Tongue (tissue), 1 donor: ENCODE measurements at regions not wholly inside any gene's neighbourhood (a gene's known extent, or its start where the extent isn't known, plus 50 kb on each side); places are given as distances from the start of the nearest gene placed in this dataset.
"Not testable (repeated sequence)": the region's sequence is repeated elsewhere in the genome, so short reads cannot be mapped to it uniquely, and the experiment has no call there.

Source experiments
- DNase-seq: peaks from one replicate; pipeline ENCODE4 v3.0.0-alpha.2; 2015

DNA sequence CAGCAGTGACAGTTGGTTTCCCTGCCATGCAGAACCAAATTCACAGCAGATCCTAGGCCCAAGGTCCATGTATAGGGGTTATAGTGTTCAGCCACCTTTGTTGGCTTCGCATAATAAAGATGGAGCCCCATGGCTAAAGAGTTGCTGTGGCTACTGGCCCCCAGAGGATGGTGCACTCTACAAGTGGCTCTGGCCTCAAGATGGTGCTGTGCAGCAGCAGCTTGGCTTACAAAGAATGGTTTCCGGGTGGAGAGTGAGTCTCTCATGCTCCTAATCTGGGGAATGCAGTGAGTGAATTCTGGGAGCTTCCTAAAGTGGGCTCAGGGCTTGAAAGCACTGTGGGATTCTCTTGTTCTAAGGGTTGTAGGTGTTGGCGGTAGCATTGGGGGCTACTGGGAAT is 1199.7 kb downstream of the CNTNAP5 start:
- no peak for DNase-seq

DNA sequence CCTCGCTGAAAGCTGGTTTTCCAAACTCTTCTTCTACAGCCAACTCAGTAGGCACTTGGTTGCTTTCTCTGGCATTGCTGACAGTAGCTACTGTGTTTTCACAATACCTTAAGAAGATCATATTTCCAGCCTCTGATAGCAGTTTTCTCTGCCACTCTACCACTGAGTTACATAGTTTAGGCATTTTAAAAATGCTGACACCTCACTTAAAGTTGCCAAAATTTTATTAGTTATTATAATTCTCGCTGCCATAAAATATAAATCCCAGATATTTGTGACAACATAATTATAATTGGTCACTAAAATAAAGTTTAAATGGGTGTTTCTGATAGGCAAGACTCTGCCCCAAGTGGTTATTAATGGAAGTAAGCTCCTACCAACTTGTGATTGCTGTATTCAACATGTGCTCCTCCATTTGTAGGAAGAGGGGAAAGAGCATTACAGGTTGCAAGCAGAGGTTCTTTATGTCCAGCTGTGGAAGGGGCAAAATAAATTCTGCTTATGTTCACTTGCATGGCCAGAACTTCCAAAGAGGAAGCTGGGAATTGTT is 1202.8 kb downstream of the CNTNAP5 start:
- no peak for DNase-seq

DNA sequence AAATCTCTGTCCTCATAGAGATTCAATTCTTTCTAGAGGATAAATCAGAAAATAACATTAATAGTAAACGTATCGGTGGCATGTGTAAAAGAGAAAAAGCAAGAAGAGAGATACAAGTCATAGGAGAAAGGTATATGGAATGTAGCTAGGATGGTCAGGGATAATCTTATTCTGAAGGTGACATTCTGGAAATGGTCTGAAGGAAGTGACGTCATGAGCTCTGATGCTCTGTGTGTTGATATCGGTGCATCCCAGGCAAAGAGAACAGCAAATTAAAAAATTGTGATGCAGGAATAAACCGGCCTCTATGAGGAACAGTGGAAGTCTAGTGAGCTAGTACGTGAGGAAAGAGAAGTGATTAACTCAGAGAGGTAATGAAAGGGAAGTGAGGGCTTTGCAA is 1215.8 kb downstream of the CNTNAP5 start:
- no peak for DNase-seq

DNA sequence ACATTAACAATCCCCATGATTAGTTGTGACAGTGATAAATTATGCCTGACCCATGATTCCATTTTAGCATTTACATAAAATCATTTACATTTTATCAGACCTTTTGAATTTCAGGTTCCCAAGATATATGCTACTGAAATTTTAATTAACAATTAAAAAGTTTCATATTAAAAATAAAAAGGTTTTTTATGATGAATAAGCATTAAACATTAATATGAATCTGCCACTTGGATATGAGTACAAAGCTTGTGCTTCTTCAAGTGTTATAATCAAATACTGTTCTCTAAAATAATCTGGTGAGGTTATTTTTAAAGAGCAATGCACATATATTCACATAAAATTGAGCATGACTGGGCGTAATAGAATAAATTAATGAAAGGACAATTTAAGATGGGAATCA is 1218.0 kb downstream of the CNTNAP5 start:
- DNase-seq = no peak

DNA sequence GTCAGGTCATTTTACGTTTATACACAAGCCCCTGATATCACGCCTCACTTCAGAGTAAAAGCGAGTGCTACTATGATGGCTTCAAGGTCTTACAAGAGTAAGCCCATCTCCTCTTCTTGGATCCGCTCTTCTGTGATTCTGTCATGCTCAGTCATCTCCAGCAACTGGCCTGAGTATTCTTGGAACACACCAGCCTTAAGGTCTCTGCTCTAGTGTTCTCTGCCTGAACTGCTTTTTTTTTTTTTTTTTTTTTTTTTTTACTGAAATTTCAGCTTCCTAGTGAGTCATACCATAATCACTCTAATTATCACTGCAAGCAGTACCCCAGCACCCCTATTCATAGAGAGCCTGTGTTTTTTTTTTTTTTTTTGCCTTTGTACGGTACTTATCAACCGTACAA is 1228.9 kb downstream of the CNTNAP5 start:
- DNase-seq = no peak

DNA sequence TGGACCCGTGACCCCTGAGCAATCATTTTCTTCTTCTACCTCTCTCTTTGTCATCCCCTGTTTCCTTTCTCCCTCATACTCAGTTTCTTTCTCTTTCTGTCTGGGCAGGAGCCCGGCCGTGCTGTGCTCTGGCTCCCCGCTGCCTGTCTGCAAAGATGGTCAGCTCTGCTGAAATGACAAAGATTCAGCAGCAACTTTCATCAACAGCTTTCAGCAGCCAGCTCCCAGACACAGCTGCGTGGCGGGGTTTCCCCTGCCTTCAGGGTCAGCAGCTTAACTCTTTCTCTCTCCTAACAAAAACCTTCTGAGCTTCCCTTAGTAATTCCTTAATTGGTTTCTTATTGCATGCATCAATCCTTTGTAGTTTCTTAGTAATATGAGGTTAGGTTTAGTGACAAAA is 1234.4 kb downstream of the CNTNAP5 start:
- no peak for DNase-seq

DNA sequence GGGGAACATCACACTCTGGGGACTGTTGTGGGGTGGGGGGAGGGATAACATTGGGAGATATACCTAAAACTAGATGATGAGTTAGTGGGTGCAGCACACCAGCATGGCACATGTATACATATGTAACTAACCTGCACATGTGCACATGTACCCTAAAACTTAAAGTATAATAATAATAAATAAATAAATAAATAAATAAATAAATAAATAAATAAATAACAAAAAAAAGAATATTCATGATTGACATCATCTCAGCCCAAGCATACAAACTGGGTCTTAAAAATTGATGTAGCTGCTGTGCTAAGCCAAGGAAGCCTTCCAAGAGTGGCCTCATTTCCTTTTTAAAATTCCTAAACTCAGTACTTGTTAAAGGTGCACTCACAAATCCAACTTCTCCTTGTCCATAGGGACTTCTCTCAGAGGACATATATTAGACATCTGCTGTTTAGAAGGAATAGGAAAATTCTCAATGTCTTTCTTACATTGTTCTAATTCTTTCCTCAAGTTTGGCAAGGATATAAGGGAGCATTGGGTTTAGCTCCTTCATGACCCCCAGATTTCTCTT is 1235.4 kb downstream of the CNTNAP5 start:
- peak; percentile 38 for DNase-seq

DNA sequence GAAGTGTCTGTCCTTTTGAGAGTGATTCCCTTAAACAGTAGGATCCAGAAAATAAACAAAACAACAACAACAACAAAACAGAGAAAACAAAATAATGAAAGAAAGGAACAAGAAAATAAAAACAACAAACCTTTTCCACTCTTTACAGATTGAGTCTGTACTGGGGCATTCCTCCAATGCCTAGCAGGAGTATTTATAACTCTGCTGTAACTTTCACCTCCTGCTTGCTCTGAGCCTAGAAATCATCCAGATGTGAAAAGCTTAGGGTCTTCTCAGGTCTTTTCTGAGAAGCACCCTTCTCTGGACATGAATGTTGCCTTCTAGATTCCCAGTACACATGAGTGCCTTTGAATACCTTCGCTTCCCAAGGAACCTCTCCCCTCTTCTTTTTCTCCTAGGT is 1239.4 kb downstream of the CNTNAP5 start:
- no peak for DNase-seq

DNA sequence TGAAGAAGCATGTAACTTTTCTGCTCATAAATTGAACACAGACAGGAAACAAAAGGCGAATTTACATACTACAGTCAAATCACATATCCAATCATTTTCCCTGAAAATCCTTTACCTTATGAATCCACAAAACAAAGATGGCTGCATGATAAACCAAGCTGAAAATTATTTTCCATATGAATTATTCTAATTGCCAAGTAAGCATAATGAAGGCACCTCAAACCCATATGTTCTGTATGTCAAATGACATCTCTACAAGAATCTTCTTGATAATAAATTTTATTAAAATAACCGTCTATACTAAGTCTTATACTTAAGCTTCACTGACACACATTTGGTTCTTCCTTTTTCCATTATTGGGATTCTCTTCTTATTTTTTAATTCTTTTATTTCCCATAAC is 1242.6 kb downstream of the CNTNAP5 start:
- no peak for DNase-seq

DNA sequence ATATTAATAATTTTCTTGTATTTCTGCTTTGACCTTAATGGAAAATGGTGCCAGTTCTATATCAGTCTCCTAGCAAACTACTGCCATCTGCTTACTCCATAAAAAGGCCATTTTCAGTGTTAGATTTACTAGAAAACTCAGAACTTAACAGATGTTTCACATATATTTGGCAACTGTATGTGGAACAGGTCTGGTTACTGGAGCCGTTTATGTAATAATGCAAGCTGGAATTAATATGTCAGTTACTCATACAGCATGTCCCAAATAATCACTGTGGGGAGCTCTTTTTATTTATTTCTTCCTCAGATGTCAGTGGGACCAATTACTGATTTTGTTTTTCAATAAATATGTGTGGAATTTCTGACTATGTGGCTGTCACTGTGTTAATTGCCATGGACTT is 1247.6 kb downstream of the CNTNAP5 start:
- DNase-seq = peak; percentile 64

DNA sequence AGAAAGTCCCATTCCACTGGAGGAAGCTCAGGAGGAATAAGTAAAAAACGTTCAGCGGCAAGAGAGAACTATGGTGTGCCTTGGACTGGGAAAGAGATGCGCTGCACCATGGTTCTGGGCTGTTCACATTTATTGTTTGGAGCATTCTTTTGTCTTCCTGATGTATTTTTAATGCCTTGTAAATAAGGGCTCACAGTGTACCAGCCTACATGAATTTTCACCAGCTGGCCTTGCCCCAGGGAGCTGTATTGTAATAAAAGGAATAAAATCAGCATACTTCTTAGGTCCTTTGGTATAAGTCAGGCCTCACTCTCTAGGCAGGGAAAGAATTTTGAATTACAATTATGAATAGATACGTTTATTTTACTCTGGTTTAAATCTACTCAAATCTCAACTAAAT is 1249.6 kb downstream of the CNTNAP5 start:
- no peak for DNase-seq

DNA sequence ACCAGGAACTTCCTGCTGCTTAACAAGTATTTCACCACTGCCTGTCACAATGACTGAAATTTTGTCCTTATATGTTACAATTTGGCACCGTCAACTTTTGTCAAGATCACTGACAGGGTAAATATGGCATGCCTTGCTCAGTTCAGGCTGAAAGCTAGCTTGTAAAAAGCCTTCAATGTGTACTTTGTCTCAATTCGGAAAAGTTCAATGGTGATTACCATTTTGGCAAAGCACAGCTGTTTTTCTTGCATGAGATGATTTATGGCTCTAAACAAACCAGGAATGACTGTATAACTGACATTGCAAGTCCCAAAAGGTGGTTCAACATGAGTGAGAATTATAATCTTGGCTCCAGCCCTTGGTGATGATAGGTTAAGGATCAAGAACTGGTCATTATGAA is 1255.2 kb downstream of the CNTNAP5 start:
- peak; percentile 22 for DNase-seq

DNA sequence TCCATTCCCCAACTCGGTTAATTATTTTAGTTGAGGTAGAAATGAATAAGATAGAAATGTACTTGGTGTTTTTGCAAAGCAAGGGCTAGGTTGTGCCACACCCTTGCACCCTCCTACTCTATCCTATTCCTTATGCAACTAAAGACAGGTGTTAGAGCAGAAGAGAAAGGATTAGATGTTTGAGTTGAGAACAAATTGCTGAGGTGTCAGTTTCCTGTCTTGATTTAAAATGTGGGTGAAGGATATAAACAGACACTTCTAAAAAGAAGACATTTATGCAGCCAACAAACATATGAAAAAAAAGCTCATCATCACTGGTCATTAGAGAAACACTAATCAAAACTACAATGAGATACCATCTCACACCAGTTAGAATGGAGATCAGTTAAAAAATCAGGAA is 1256.2 kb downstream of the CNTNAP5 start:
- DNase-seq = no peak

DNA sequence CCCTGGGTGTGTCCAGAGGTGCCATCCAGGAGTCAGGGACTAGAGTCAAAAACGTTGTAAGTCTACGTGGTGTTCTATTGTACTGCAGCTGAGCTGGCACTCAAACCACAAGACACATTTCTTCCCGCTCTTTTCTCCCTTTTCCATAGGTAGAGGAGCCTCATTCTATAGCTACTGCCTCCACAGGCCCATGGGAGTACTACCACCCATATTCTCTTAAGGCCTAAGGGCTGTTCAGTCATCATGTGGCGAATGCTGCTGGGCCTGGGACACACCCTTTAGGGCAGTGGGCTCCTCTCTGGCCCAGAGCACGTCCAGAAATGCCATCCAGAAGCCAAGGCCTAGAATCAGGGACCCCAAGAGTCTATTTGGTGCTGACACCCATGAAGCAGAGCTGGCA is 1271.7 kb downstream of the CNTNAP5 start:
- DNase-seq = no peak

DNA sequence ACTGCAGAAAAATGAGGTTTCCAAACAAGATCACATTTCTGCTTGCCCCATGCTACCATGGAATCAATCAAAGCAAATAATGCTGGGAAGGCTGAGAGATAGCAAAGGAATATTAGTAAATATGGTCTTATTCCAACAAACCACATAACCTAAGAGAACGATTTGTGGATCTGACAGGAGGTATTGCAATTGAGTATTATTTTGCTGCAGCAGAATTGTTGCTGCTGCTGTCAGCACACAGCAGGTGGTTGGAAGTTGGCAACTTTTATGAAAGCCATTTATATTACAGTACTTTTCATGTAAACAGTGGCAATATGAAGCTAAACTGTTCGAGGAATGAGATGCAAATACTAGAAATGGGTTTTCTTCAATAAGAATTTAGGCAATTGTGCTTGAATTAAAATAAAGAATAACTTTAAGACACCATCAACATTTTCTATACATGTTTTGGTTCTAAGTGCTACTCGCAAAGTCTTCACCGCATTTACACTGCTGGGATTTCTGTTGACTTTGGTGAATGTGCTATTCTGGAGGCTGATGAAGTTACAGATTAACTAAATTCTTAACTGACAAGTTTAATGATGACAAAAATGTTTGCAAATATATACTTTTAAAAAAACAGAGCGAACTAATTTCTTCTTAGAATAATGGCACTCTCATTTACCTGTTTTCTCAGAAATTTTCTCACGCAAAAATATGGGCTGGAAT is 1285.7 kb downstream of the CNTNAP5 start:
- DNase-seq = peak; percentile 23

DNA sequence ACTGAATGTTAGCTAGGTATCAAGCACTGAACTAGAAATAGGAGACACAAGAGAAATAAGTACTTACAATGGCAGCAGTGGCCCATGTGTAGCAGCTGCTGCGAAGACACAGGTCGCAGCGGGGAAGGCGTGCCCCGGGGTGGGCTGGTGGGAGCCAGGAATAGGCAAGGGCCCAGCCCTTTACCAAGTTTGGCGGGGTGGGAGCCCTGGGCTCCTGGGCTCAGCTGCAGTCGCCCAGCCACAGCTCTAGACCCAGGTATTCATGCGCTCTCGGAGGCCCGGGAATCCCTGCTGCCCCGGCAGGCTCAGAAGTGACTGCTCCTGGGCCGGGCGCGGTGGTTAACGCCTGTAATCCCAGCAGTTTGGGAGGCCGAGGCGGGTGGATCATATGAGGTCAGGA is 1287.3 kb downstream of the CNTNAP5 start:
- DNase-seq = no peak

DNA sequence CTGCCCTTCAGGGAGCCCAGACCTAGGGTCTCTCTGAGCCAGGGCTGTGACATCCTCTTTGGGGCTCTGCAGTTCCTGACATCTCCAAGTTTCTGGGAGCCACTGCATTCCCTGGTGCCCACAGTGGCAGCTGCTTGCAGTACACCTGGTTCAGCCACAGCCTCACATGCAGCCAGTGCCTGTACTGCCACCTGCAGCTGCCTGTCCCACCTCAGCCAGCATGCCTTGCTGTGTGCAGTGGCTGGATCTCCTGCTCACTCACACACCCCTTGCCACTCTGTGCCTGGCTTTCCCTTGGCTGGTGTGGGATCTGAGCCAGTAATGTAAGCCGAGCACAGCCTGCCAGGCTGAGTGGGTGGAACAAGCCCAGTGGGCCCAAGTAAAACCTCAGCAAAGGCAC is 1288.7 kb downstream of the CNTNAP5 start:
- DNase-seq = peak; percentile 41

DNA sequence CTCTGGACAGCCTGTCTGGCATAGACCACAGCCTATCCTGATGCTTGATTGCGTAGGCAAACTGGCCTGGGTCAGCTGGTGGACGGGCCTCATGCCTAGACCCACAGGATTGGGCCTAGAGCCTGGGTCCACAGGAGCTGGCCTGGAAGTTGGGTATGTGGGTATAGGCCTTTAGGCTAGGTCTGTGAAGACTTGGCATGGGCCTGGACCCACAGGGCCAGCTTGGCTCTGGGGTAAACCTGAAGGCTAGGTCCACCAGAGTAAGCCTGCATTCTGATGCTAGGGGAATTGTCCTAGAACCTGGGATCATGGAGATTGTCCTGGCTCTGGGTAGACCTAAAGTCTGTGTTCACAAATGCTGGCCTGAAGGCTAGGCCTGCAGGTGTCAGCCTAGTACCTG is 1293.7 kb downstream of the CNTNAP5 start:
- no peak for DNase-seq

DNA sequence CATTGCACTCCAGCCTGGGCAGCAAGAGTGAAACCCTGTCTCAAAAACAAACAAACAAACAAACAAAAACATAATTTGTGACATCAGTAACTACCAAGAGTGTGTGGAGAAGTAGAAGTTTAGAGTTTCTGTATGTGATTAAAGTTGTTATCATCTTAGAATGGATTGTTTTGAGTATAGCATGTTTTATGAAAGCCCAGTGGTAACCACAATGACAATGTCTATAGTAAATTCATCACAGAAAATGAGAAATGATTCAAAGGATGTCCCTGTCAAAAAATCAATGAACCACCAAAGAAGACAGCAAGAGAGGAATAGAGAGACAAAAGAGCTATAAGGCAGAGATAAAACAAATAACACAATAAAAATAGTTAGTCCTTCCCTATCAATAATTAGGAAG is 1299.2 kb downstream of the CNTNAP5 start:
- no peak for DNase-seq

DNA sequence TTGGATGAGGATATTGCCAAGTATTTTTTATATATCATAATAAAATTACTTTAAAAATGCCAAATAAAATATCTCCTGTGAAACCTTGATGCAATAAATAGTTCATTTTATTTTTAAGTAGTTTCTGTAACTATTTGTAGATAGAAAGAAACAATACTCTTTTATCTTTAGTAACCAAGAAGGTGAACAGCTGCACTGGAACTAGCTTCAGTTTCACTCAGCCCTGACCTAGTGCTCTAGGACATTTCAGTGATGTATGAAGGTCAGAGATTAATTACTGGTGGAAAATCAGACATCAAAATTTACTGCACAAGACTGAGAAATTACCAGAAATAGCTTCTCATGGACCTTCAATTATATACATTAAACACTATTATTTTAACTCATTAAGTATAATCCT is 1305.0 kb downstream of the CNTNAP5 start:
- DNase-seq = no peak

DNA sequence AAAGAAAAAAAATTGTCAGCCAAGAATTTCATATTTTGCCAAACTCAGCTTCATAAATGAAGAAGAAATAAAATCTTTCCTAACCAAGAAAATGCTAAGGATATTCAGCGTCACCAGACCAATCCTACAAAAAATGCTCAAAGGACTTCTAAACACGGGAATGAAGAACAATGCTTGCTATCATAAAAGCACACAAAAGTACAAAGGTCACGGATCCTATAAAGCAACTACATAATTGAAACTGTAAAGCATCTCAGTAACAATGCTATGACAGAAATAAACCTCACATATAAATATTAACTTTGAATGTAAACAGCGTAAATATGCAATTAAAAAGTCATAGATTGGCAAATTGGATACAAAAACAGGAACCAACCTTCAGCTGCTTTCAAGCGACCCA is 1314.6 kb upstream of the GYPC start:
- no peak for DNase-seq

DNA sequence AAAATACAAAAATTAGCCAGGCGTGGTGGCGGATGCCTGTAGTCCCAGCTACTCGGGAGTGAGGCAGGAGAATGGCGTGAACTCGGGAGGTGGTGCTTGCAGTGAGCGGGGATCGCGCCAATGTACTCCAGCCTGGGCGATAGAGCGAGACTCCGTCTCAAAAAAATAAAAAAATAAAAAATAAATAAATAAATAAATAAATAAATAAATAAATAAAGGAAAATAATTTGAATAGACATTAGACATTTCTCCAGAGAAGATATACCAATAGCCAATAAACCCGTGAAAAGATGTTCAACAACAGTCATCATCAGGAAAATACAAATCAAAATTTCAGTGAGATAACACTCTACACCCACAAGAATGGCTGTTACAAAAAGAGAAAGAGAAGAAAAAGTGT is 1302.4 kb upstream of the GYPC start:
- DNase-seq = not testable (repeated sequence)

DNA sequence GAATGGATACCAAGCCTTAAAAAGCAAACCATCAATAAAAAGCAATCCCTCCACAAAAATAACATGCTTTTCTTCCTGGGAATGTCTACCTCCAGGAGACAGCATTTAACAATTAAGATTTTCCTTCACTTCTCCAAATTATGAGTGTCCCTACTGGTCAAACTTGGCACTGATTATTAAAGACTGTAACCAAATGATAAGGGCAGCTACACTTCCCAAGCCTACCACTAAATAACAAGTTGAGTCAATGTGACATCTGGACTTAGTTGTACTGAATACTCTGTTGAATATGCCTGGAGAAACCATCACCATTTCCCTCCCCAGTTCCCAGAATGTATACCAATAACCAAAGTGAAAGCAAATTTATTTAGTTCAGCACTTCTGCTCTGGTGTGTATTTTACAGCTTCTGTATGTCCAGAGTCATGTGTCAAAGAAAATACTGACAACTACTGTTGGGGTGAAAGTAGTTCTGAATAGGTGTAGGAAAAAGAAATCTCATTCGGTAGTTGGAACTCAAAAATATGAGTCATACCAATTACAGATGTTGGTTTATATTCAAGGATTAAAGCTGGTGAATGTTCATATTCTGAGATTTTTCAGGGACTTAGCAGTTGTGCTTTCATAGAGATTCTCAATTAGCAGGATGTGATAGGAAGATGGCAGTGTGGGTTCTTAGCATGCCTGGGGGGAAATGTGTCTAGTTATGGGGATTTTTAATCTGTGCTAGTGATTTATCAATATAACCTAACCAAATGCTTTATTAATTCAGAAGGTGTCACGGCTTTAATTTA is 1291.6 kb upstream of the GYPC start:
- no peak for DNase-seq

DNA sequence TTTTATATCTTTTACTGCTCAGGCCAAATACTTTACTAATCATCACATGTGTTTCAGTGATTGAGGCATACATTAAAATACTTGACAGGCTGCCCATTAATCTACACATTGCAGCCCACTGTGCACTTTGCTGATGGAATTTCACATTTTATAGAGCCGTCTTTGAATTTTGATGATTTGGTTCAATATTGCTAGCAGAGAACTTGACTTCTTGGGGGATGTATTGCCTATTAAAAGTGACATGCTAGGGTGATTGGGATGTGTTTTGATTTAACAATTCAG is 1291.0 kb upstream of the GYPC start:
- no peak for DNase-seq
